GM06990 (cell line): ENCODE measurements at regions not wholly inside any gene's neighbourhood (a gene's known extent, or its start where the extent isn't known, plus 50 kb on each side); places are given as distances from the start of the nearest gene placed in this dataset.

Source experiments
- DNase-seq: peaks from one replicate; pipeline ENCODE4 v3.0.0-alpha.2; 2011; ENCODE audit not compliant: insufficient read length; ENCODE audit errors: extremely low read depth
- H3K27me3 ChIP-seq: replicated peaks from 2 replicates; pipeline ENCODE4 v1.6.0; 2011; ENCODE audit warnings: low read length; ENCODE audit not compliant: control insufficient read depth, insufficient read depth
- H3K36me3 ChIP-seq: 2 replicates; pipeline ENCODE4 v1.5.1; 2011; ENCODE audit warnings: low read length; ENCODE audit not compliant: control insufficient read depth, insufficient read depth
- H3K4me3 ChIP-seq: replicated peaks from 2 replicates; pipeline ENCODE4 v1.5.1; 2011; ENCODE audit warnings: low read depth, mild to moderate bottlenecking, control low read depth, low read length
- TF ChIP-seq, protein P1 (sequence below): IDR thresholded peaks from 2 replicates; pipeline ENCODE4 v1.5.1; 2011; ENCODE audit warnings: low read length, control low read depth, mild to moderate bottlenecking, inconsistent platforms; ENCODE audit not compliant: insufficient read depth, poor library complexity, severe bottlenecking

- Histone ChIP-seq H3K36me3 (no peaks in the 10 kb centered on the region), H3K27me3 (no peaks in the 10 kb centered on the region), H3K4me3 (no peak overlapping the region)
- no peak for DNase-seq
- TF ChIP-seq, protein P1, sequence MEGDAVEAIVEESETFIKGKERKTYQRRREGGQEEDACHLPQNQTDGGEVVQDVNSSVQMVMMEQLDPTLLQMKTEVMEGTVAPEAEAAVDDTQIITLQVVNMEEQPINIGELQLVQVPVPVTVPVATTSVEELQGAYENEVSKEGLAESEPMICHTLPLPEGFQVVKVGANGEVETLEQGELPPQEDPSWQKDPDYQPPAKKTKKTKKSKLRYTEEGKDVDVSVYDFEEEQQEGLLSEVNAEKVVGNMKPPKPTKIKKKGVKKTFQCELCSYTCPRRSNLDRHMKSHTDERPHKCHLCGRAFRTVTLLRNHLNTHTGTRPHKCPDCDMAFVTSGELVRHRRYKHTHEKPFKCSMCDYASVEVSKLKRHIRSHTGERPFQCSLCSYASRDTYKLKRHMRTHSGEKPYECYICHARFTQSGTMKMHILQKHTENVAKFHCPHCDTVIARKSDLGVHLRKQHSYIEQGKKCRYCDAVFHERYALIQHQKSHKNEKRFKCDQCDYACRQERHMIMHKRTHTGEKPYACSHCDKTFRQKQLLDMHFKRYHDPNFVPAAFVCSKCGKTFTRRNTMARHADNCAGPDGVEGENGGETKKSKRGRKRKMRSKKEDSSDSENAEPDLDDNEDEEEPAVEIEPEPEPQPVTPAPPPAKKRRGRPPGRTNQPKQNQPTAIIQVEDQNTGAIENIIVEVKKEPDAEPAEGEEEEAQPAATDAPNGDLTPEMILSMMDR, result no peak
Observed at GRCh38 chr18:7367336-7367735, 136.4 kb downstream of the LRRC30 start.

GRCh38 chr18:7369006-7369405 lies 138.1 kb downstream of the LRRC30 start:
- no peak for DNase-seq
- Histone ChIP-seq H3K4me3 (no peak overlapping the region), H3K27me3 (no peaks in the 10 kb centered on the region), H3K36me3 (no peaks in the 10 kb centered on the region)
- TF ChIP-seq, protein P1, result no peak

- Histone ChIP-seq H3K4me3 (no peak overlapping the region), H3K27me3 (no peaks in the 10 kb centered on the region), H3K36me3 (no peaks in the 10 kb centered on the region)
- TF ChIP-seq, protein P1, result no peak
- DNase-seq, result no peak
Observed at GRCh38 chr18:7370375-7370774, 139.5 kb downstream of the LRRC30 start.

GRCh38 chr18:7370802-7371201 lies 139.9 kb downstream of the LRRC30 start:
- Histone ChIP-seq H3K27me3 (no peaks in the 10 kb centered on the region), H3K4me3 (no peak overlapping the region), H3K36me3 (no peaks in the 10 kb centered on the region)
- no peak for DNase-seq
- TF ChIP-seq, protein P1, result no peak

GRCh38 chr18:7373441-7373840 lies 142.6 kb downstream of the LRRC30 start:
- Histone ChIP-seq H3K4me3 (no peak overlapping the region), H3K27me3 (no peaks in the 10 kb centered on the region), H3K36me3 (no peaks in the 10 kb centered on the region)
- TF ChIP-seq, protein P1, result no peak
- no peak for DNase-seq

- TF ChIP-seq, protein P1, result no peak
- no peak for DNase-seq
- no peak overlapping the region for H3K4me3 ChIP-seq
- H3K36me3 ChIP-seq, result no peaks in the 10 kb centered on the region
- H3K27me3 ChIP-seq, result no peaks in the 10 kb centered on the region
Observed at GRCh38 chr18:7381307-7381706, 150.4 kb downstream of the LRRC30 start.
